HFFc6 (cell line): ENCODE measurements at regions not wholly inside any gene's neighbourhood (a gene's known extent, or its start where the extent isn't known, plus 50 kb on each side); places are given as distances from the start of the nearest gene placed in this dataset.

Source experiments
- DNase-seq: peaks from one replicate; pipeline ENCODE4 v3.0.0-alpha.2; 2018
- H3K27ac Mint-ChIP-seq: 2 replicates; pipeline ENCODE4 v1.8.0; 2020; ENCODE audit warnings: mild to moderate bottlenecking, mixed read lengths
- H3K27me3 Mint-ChIP-seq: 2 replicates; pipeline ENCODE4 v1.8.0; 2021; ENCODE audit warnings: mild to moderate bottlenecking, moderate library complexity, mixed read lengths; ENCODE audit not compliant: insufficient read depth
- H3K36me3 Mint-ChIP-seq: 2 replicates; pipeline ENCODE4 v1.8.0; 2021; ENCODE audit warnings: low read depth, mixed read lengths
- H3K4me1 Mint-ChIP-seq: 2 replicates; pipeline ENCODE4 v1.8.0; 2020; ENCODE audit warnings: low read depth, mixed read lengths
- H3K4me3 Mint-ChIP-seq: 2 replicates; pipeline ENCODE4 v1.8.0; 2020; ENCODE audit warnings: mild to moderate bottlenecking, moderate library complexity, mixed read lengths
- H3K9me3 Mint-ChIP-seq: 2 replicates; pipeline ENCODE4 v1.8.0; 2020; ENCODE audit warnings: mild to moderate bottlenecking, mixed read lengths
- CTCF ChIP-seq: fragments of 200-600 bp; sonication (generic); IDR thresholded peaks from 2 replicates; pipeline ENCODE4 v1.5.0; 2021; ENCODE audit warnings: antibody characterized with exemption, mild to moderate bottlenecking

GRCh38 chr1:170461762-170462384 is 70.1 kb upstream of the GORAB start:
- peak overlapping the region; percentile 99 for H3K27ac Mint-ChIP-seq
- H3K36me3 Mint-ChIP-seq, result peaks cover 29% of the 10 kb centered on the region
- DNase-seq, result peak; percentile 95
- peak overlapping the region; percentile 79 for H3K4me3 Mint-ChIP-seq
- no peak for TF ChIP-seq CTCF
- peaks cover 39% of the 10 kb centered on the region for H3K4me1 Mint-ChIP-seq
- H3K9me3 Mint-ChIP-seq, result peaks cover 11% of the 10 kb centered on the region
- no peaks in the 10 kb centered on the region; the same call in 1 of the 2 replicates for H3K27me3 Mint-ChIP-seq

GRCh38 chr1:170470121-170470520 is 61.8 kb upstream of the GORAB start:
- no peak for DNase-seq
- no peak overlapping the region for H3K4me3 Mint-ChIP-seq
- peak overlapping the region; percentile 90; the same call in 1 of the 2 replicates for H3K27ac Mint-ChIP-seq
- peaks cover 11% of the 10 kb centered on the region for H3K36me3 Mint-ChIP-seq
- no peak for TF ChIP-seq CTCF
- H3K9me3 Mint-ChIP-seq, result peaks cover 1% of the 10 kb centered on the region
- no peaks in the 10 kb centered on the region; the same call in 1 of the 2 replicates for H3K27me3 Mint-ChIP-seq
- H3K4me1 Mint-ChIP-seq, result peaks cover 23% of the 10 kb centered on the region

DNA sequence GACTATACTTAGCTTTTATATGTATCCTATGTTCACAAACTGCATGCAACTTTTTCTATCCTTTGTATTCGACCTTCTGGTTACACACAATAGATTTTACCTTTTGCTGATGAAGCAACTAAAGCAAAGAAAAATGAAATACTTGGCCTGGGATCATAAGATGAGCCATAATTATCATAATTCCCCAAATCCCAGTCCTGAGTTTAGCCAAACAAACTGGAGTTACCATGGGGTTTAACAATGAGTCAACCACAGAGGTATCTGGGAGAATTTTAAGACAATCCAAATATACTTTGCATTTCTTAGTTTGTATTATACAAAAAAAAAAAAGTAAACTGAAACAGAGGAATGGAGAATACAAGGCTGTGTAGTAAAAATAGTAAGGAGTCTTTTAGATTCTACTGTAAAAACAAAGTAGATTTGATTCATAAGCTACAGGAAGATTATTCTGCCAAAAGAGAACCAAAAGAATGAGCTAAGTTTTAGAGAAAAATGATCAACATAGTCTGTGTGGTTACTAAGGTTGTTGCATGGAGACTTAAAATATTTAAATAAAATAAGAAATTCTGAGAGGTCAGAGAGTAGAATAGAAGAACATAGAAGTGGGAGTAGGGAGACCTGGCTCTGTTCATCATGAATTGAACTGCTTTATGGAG is 60.4 kb upstream of the GORAB start:
- DNase-seq, result peak; percentile 62
- no peak for TF ChIP-seq CTCF
- Mint-ChIP-seq H3K27ac (peak overlapping the region; percentile 90), H3K27me3 (no peaks in the 10 kb centered on the region; the same call in 1 of the 2 replicates), H3K9me3 (no peaks in the 10 kb centered on the region; the same call in 1 of the 2 replicates), H3K4me3 (no peak overlapping the region), H3K4me1 (peaks cover 23% of the 10 kb centered on the region), H3K36me3 (peaks cover 8% of the 10 kb centered on the region; the same call in 1 of the 2 replicates)

- Mint-ChIP-seq H3K4me3 (no peak overlapping the region), H3K27me3 (no peaks in the 10 kb centered on the region), H3K9me3 (no peaks in the 10 kb centered on the region), H3K36me3 (no peaks in the 10 kb centered on the region), H3K27ac (no peak overlapping the region), H3K4me1 (peaks cover 26% of the 10 kb centered on the region)
- DNase-seq, result no peak
- no peak for TF ChIP-seq CTCF
Measured at GRCh38 chr1:170481000-170481399, 51.0 kb upstream of the GORAB start.
